B cell (primary cell): ENCODE measurements at regions not wholly inside any gene's neighbourhood (a gene's known extent, or its start where the extent isn't known, plus 50 kb on each side); places are given as distances from the start of the nearest gene placed in this dataset.

Source experiments
- ATAC-seq: fragments of 200-7000 bp; cut with Tn5 transposase; one replicate; pipeline ENCODE4 v1.10.0; 2021; ENCODE audit warnings: low read depth, mild to moderate bottlenecking, moderate number of reproducible peaks, moderate library complexity
- CTCF ChIA-PET: fragments of 350-600 bp; sonication (Branson Sonifier 250); formaldehyde crosslinking; loops from one replicate; lab custom pipeline; 2021; ENCODE audit warnings: antibody characterized with exemption, inconsistent platforms; lab: Charles Lee
- POLR2A ChIA-PET: fragments of 350-600 bp; sonication (Branson Sonifier 250); formaldehyde crosslinking; loops from one replicate; lab custom pipeline; 2021; ENCODE audit warnings: antibody characterized with exemption; lab: Charles Lee
- DNase-seq: peaks from one replicate; pipeline ENCODE4 v3.0.0; 2013
- H2AFZ ChIP-seq: 2 replicates; pipeline ENCODE4 v1.6.1; 2012; ENCODE audit warnings: mild to moderate bottlenecking, low read depth, low read length; ENCODE audit not compliant: insufficient read depth, poor library complexity, severe bottlenecking
- H3K27ac ChIP-seq, 2 donors: 1 replicate in 1 of 2; 2 replicates in 1 of 2; pipeline ENCODE4 v1.5.1; 2012 to 2013; ENCODE audit warnings: low read length in 2 of 2, mild to moderate bottlenecking in 2 of 2, moderate library complexity in 1 of 2
- H3K27me3 ChIP-seq, 4 experiments: fragments of 200-600 bp in 1 of 4; sonication (generic) in 1 of 4; replicated peaks in 1 of 4; 1 replicate in 2 of 4; 2 replicates in 2 of 4; pipeline versions ENCODE4 v1.6.1 to v1.7.0; 2013 to 2016; ENCODE audit warnings: low read length in 3 of 4, mild to moderate bottlenecking in 2 of 4, mixed read lengths in 1 of 4, moderate library complexity in 1 of 4; ENCODE audit not compliant: insufficient read depth in 4 of 4, control insufficient read depth in 3 of 4; ENCODE audit errors: control extremely low read depth in 1 of 4
- H3K36me3 ChIP-seq, 2 experiments: replicated peaks in 1 of 2; 1 replicate in 1 of 2; 2 replicates in 1 of 2; pipeline versions ENCODE4 v1.6.1 to v1.7.1; 2013; ENCODE audit warnings: low read length in 1 of 2; ENCODE audit not compliant: insufficient read depth in 2 of 2, control insufficient read depth in 1 of 2; ENCODE audit errors: control extremely low read depth in 1 of 2, extremely low read depth in 1 of 2
- H3K4me1 ChIP-seq, 2 donors: fragments of 200-600 bp in 1 of 2; sonication (generic) in 1 of 2; 1 replicate in 1 of 2; 2 replicates in 1 of 2; pipeline versions ENCODE4 v1.5.1 to v1.6.1; 2013 to 2017; ENCODE audit warnings: low read length in 2 of 2; ENCODE audit not compliant: control insufficient read depth in 2 of 2, insufficient read depth in 2 of 2
- H3K4me2 ChIP-seq: replicated peaks from 2 replicates; pipeline ENCODE3; 2012; ENCODE audit warnings: mild to moderate bottlenecking, low read depth, low read length; ENCODE audit not compliant: poor library complexity, severe bottlenecking
- H3K4me3 ChIP-seq, 5 experiments: fragments of 200-600 bp in 1 of 5; sonication (generic) in 1 of 5; 1 replicate in 3 of 5; 2 replicates in 2 of 5; pipeline versions ENCODE4 v1.5.1 to v1.7.0; 2011 to 2016; ENCODE audit warnings: low read length in 4 of 5, mild to moderate bottlenecking in 4 of 5, low read depth in 2 of 5, control low read depth in 1 of 5, moderate library complexity in 1 of 5; ENCODE audit not compliant: insufficient read depth in 1 of 5; ENCODE audit errors: control extremely low read depth in 1 of 5, extremely low read depth in 1 of 5
- H3K79me2 ChIP-seq: fragments of 200-600 bp; sonication (generic); one replicate; pipeline ENCODE4 v1.6.0; 2016; ENCODE audit warnings: low read length; ENCODE audit not compliant: control insufficient read depth, insufficient read depth
- H3K9ac ChIP-seq: fragments of 200-600 bp; sonication (generic); 2 replicates; pipeline ENCODE4 v1.6.1; 2017; ENCODE audit warnings: mild to moderate bottlenecking, low read length, moderate library complexity
- H3K9me3 ChIP-seq, 3 donors: one replicate each; pipeline versions ENCODE4 v1.6.1 to v1.7.1; 2013; ENCODE audit warnings: low read length in 2 of 3; ENCODE audit not compliant: control insufficient read depth in 2 of 3, insufficient read depth in 1 of 3; ENCODE audit errors: control extremely low read depth in 1 of 3
- H4K20me1 ChIP-seq: 2 replicates; pipeline ENCODE4 v1.6.0; 2012; ENCODE audit warnings: mild to moderate bottlenecking, low read length; ENCODE audit not compliant: insufficient read depth, control insufficient read depth, poor library complexity, severe bottlenecking
- H3K27ac Mint-ChIP-seq: one replicate; pipeline ENCODE4 v1.8.0; 2021; ENCODE audit warnings: mixed read lengths
- H3K27me3 Mint-ChIP-seq: one replicate; pipeline ENCODE4 v1.8.0; 2021; ENCODE audit warnings: mixed read lengths
- H3K4me1 Mint-ChIP-seq: one replicate; pipeline ENCODE4 v1.8.0; 2021; ENCODE audit warnings: mixed read lengths
- H3K4me3 Mint-ChIP-seq: one replicate; pipeline ENCODE4 v1.8.0; 2021; ENCODE audit warnings: mixed read lengths
- H3K9me3 Mint-ChIP-seq: one replicate; pipeline ENCODE4 v1.8.0; 2022; ENCODE audit warnings: mixed read lengths; ENCODE audit not compliant: insufficient read depth
- EZH2 ChIP-seq: IDR thresholded peaks from 2 replicates; pipeline ENCODE4 v1.6.1; 2012; ENCODE audit warnings: borderline replicate concordance, low read depth, mild to moderate bottlenecking, moderate library complexity, low read length; ENCODE audit not compliant: insufficient read depth, poor library complexity, severe bottlenecking
- WGBS: methylation state at CpG from one replicate; pipeline ENCODE4 v1.1.5; 2013; ENCODE audit warnings: missing lambda C conversion rate; ENCODE audit not compliant: insufficient coverage; 5-methylcytosine and 5-hydroxymethylcytosine counted together
- intact Hi-C: fragments of 100-400 bp; cut with micrococcal nuclease; formaldehyde crosslinking; loops from one replicate; pipeline ENCODE4 v1.10.0; 2022
- TF ChIP-seq, protein P1 (sequence below): fragments of 200-600 bp; IDR thresholded peaks from one replicate; pipeline ENCODE4 v1.8.0; 2022; ENCODE audit warnings: antibody characterized with exemption, mild to moderate bottlenecking

DNA sequence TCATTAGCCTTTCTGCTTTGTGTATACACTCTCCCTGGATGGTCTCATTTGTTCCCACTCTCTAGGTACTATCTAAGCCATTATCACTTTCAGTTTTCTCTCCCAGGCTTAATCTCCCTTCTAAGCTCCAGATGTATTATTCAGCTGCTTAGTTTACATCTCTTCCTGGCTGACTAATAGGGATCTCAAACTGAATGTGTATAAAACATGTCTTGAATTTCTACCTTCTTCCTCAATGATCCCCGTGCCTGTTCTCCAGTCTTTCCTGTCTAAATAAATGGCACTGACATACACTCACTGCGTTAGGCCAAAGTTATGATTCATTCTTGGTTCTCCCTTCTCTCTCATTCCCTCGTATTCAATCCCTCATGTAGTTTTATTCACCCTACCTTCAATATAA, 127.3 kb downstream of the NR2F2 start:
- H3K4me1 ChIP-seq, result no peaks in the 10 kb centered on the region
- Mint-ChIP-seq H3K27me3 (no peaks in the 10 kb centered on the region), H3K4me1 (no peaks in the 10 kb centered on the region), H3K27ac (no peak overlapping the region), H3K9me3 (peaks cover 2% of the 10 kb centered on the region), H3K4me3 (no peak overlapping the region)
- no peaks in the 10 kb centered on the region for H3K36me3 ChIP-seq
- no peak overlapping the region for H3K27ac ChIP-seq
- TF ChIP-seq, protein P1, sequence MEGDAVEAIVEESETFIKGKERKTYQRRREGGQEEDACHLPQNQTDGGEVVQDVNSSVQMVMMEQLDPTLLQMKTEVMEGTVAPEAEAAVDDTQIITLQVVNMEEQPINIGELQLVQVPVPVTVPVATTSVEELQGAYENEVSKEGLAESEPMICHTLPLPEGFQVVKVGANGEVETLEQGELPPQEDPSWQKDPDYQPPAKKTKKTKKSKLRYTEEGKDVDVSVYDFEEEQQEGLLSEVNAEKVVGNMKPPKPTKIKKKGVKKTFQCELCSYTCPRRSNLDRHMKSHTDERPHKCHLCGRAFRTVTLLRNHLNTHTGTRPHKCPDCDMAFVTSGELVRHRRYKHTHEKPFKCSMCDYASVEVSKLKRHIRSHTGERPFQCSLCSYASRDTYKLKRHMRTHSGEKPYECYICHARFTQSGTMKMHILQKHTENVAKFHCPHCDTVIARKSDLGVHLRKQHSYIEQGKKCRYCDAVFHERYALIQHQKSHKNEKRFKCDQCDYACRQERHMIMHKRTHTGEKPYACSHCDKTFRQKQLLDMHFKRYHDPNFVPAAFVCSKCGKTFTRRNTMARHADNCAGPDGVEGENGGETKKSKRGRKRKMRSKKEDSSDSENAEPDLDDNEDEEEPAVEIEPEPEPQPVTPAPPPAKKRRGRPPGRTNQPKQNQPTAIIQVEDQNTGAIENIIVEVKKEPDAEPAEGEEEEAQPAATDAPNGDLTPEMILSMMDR, result no peak
- TF ChIP-seq EZH2, result no peak
- DNase-seq (no peak), ATAC-seq (no peak)
- no peaks in the 10 kb centered on the region for H3K9me3 ChIP-seq
- H3K9ac ChIP-seq, result no peak overlapping the region
- H3K27me3 ChIP-seq, result no peaks in the 10 kb centered on the region
- no peak overlapping the region for H2AFZ ChIP-seq
- H4K20me1 ChIP-seq, result no peaks in the 10 kb centered on the region
- H3K4me3 ChIP-seq, result no peak overlapping the region
- intact Hi-C loops, result no loop called here
- 75% methylated on average over 3 of the region's 3 CpGs for WGBS
- ChIA-PET CTCF (no interaction called here), POLR2A (no interaction called here)
- H3K79me2 ChIP-seq, result no peaks in the 10 kb centered on the region
- H3K4me2 ChIP-seq, result no peak overlapping the region

- intact Hi-C loops, result no loop called here
- Histone ChIP-seq H3K4me2 (no peak overlapping the region), H3K79me2 (no peaks in the 10 kb centered on the region), H3K9ac (no peak overlapping the region), H3K4me1 (no peaks in the 10 kb centered on the region), H3K4me3 (no peak overlapping the region), H3K27me3 (no peaks in the 10 kb centered on the region), H2AFZ (no peak overlapping the region), H3K27ac (no peak overlapping the region), H3K9me3 (no peaks in the 10 kb centered on the region), H3K36me3 (no peaks in the 10 kb centered on the region), H4K20me1 (no peaks in the 10 kb centered on the region)
- no CpG with 5 or more reads among the region's 1 CpG for WGBS
- no peaks in the 10 kb centered on the region for H3K27me3 Mint-ChIP-seq
- no peaks in the 10 kb centered on the region for H3K4me1 Mint-ChIP-seq
- no peaks in the 10 kb centered on the region for H3K9me3 Mint-ChIP-seq
- ChIA-PET CTCF (no interaction called here), POLR2A (no interaction called here)
- no peak for DNase-seq
- H3K4me3 Mint-ChIP-seq, result no peak overlapping the region
- H3K27ac Mint-ChIP-seq, result no peak overlapping the region
- TF ChIP-seq EZH2, result no peak
- TF ChIP-seq, protein P1, result no peak
- ATAC-seq, result no peak
Measured at GRCh38 chr15:96460106-96460505, 129.6 kb downstream of the NR2F2 start.
